Stimulated activated CD8-positive, alpha-beta memory T cell treated with anti-CD3 and anti-CD28 coated beads, Interleukin-2, amount 100 ng/mL, for 1 hour (primary cell): ENCODE measurements at regions not wholly inside any gene's neighbourhood (a gene's known extent, or its start where the extent isn't known, plus 50 kb on each side); places are given as distances from the start of the nearest gene placed in this dataset.

Experiments used
- DNase-seq, 2 donors: peaks; one replicate each; pipeline ENCODE4 v3.0.0-alpha.2; 2020; ENCODE audit warnings: low read depth in 2 of 2

GRCh38 chr2:57567245-57567644 lies 479.4 kb upstream of the VRK2 start:
- DNase-seq, result no peak

- no peak for DNase-seq
Observed at GRCh38 chr2:57569396-57569795, 477.2 kb upstream of the VRK2 start.

- DNase-seq, result no peak
Observed at GRCh38 chr2:57570961-57571360, 475.6 kb upstream of the VRK2 start.

GRCh38 chr2:57575700-57576268 lies 470.8 kb upstream of the VRK2 start:
- DNase-seq, result no peak

- no peak for DNase-seq
Observed at GRCh38 chr2:57576983-57577382, 469.6 kb upstream of the VRK2 start.

- DNase-seq, result no peak
Observed at GRCh38 chr2:57597940-57598339, 448.7 kb upstream of the VRK2 start.

GRCh38 chr2:57598551-57598950 lies 448.1 kb upstream of the VRK2 start:
- no peak for DNase-seq

GRCh38 chr2:57602733-57603132 lies 443.9 kb upstream of the VRK2 start:
- DNase-seq, result no peak

- no peak for DNase-seq
Observed at GRCh38 chr2:57614988-57615387, 431.6 kb upstream of the VRK2 start.

GRCh38 chr2:57615855-57616556 lies 430.6 kb upstream of the VRK2 start:
- no peak for DNase-seq

- DNase-seq, result no peak
Observed at GRCh38 chr2:57617318-57617717, 429.3 kb upstream of the VRK2 start.

GRCh38 chr2:57621122-57621663 lies 425.4 kb upstream of the VRK2 start:
- no peak for DNase-seq

- DNase-seq, result no peak
Observed at GRCh38 chr2:57622009-57622408, 424.6 kb upstream of the VRK2 start.

GRCh38 chr2:57656198-57656597 lies 390.4 kb upstream of the VRK2 start:
- no peak for DNase-seq

GRCh38 chr2:57669570-57669969 lies 377.0 kb upstream of the VRK2 start:
- DNase-seq, result no peak

GRCh38 chr2:57674025-57674424 lies 372.6 kb upstream of the VRK2 start:
- no peak for DNase-seq

- no peak for DNase-seq
Observed at GRCh38 chr2:57674743-57675142, 371.9 kb upstream of the VRK2 start.

- DNase-seq, result no peak
Observed at GRCh38 chr2:57677296-57677695, 369.3 kb upstream of the VRK2 start.

GRCh38 chr2:57681650-57682049 lies 365.0 kb upstream of the VRK2 start:
- DNase-seq, result no peak

GRCh38 chr2:57685032-57685431 lies 361.6 kb upstream of the VRK2 start:
- no peak for DNase-seq

GRCh38 chr2:57692395-57692794 lies 354.2 kb upstream of the VRK2 start:
- no peak for DNase-seq

- no peak for DNase-seq
Observed at GRCh38 chr2:57693177-57693576, 353.4 kb upstream of the VRK2 start.

GRCh38 chr2:57693965-57694364 lies 352.6 kb upstream of the VRK2 start:
- no peak for DNase-seq

- DNase-seq, result no peak
Observed at GRCh38 chr2:57696016-57696415, 350.6 kb upstream of the VRK2 start.
